ENCODE measurements at regions not wholly inside any gene's neighbourhood (a gene's known extent, or its start where the extent isn't known, plus 50 kb on each side); places are given as distances from the start of the nearest gene placed in this dataset.

DNA sequence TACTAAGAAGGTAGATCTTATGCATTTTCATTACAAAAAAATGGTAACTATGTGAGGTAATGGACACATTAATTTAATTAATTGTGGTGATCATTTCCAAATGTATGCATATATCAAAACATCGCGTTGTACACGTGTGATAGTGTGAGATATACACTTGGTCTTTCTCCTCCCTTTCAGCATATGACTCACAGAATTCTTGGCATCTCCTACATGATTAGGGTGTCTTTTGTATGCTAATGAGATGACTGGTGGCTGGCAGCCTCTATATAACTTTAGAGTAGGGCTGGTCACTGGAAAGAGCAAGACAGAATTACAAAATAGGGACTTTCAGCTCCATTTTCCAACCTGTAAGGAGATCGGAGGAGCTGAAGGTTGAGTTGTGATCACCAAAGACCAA is 1167.6 kb downstream of the CDH12 start:
- Histone ChIP-seq H3K27me3 (ENCODE audit: control insufficient read depth in 1 of 2, insufficient read depth in 2 of 2, low read length in 2 of 2) (no peaks in the 10 kb centered on the region), H3K9me3 (ENCODE audit: control insufficient read depth in 1 of 2, insufficient read depth in 1 of 2, low read length in 2 of 2) (no peaks in the 10 kb centered on the region), H3K4me3 (ENCODE audit: low read length) (no peak overlapping the region), H3K4me1 (ENCODE audit: insufficient read depth, low read length) (no peaks in the 10 kb centered on the region), H3K27ac (ENCODE audit: low read depth in 1 of 2, low read length in 2 of 2) (no peak overlapping the region), H3K36me3 (ENCODE audit: insufficient read depth, low read length) (no peaks in the 10 kb centered on the region)
- ATAC-seq (ENCODE audit: poor library complexity) (no peak), DNase-seq (no peak)
- Mint-ChIP-seq H3K4me3 (no peak overlapping the region), H3K9me3 (peaks cover 6% of the 10 kb centered on the region), H3K27me3 (no peaks in the 10 kb centered on the region), H3K4me1 (ENCODE audit: low read depth) (no peaks in the 10 kb centered on the region), H3K36me3 (ENCODE audit: low read depth) (no peaks in the 10 kb centered on the region), H3K27ac (no peak overlapping the region)
- ChIA-PET CTCF (no interaction called here), POLR2A (no interaction called here)
- intact Hi-C loops (cut with DNase I, micrococcal nuclease): no loop called here
- TF ChIP-seq, protein P1, sequence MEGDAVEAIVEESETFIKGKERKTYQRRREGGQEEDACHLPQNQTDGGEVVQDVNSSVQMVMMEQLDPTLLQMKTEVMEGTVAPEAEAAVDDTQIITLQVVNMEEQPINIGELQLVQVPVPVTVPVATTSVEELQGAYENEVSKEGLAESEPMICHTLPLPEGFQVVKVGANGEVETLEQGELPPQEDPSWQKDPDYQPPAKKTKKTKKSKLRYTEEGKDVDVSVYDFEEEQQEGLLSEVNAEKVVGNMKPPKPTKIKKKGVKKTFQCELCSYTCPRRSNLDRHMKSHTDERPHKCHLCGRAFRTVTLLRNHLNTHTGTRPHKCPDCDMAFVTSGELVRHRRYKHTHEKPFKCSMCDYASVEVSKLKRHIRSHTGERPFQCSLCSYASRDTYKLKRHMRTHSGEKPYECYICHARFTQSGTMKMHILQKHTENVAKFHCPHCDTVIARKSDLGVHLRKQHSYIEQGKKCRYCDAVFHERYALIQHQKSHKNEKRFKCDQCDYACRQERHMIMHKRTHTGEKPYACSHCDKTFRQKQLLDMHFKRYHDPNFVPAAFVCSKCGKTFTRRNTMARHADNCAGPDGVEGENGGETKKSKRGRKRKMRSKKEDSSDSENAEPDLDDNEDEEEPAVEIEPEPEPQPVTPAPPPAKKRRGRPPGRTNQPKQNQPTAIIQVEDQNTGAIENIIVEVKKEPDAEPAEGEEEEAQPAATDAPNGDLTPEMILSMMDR (IDR thresholded peaks at IDR 0.05): no peak

GRCh38 chr5:21684992-21685391 is 1168.2 kb downstream of the CDH12 start:
- Mint-ChIP-seq H3K27ac (no peak overlapping the region), H3K4me3 (no peak overlapping the region), H3K4me1 (ENCODE audit: low read depth) (no peaks in the 10 kb centered on the region), H3K27me3 (no peaks in the 10 kb centered on the region), H3K9me3 (peaks cover 6% of the 10 kb centered on the region), H3K36me3 (ENCODE audit: low read depth) (no peaks in the 10 kb centered on the region)
- Histone ChIP-seq H3K4me3 (ENCODE audit: low read length) (no peak overlapping the region), H3K4me1 (ENCODE audit: insufficient read depth, low read length) (no peaks in the 10 kb centered on the region), H3K27me3 (ENCODE audit: control insufficient read depth in 1 of 2, insufficient read depth in 2 of 2, low read length in 2 of 2) (no peaks in the 10 kb centered on the region), H3K36me3 (ENCODE audit: insufficient read depth, low read length) (no peaks in the 10 kb centered on the region), H3K27ac (ENCODE audit: low read depth in 1 of 2, low read length in 2 of 2) (no peak overlapping the region), H3K9me3 (ENCODE audit: control insufficient read depth in 1 of 2, insufficient read depth in 1 of 2, low read length in 2 of 2) (no peaks in the 10 kb centered on the region)
- TF ChIP-seq, protein P1 (IDR thresholded peaks at IDR 0.05): no peak
- intact Hi-C loops (cut with DNase I, micrococcal nuclease): no loop called here
- ChIA-PET CTCF (no interaction called here), POLR2A (no interaction called here)
- no peak for ATAC-seq (ENCODE audit: poor library complexity)
- DNase-seq: no peak

GRCh38 chr5:21681911-21682310 is 1171.2 kb downstream of the CDH12 start:
- H3K27ac ChIP-seq (ENCODE audit: low read depth in 1 of 2, low read length in 2 of 2): no peak overlapping the region
- Mint-ChIP-seq H3K9me3 (peaks cover 6% of the 10 kb centered on the region), H3K36me3 (ENCODE audit: low read depth) (no peaks in the 10 kb centered on the region), H3K4me1 (ENCODE audit: low read depth) (no peaks in the 10 kb centered on the region), H3K27ac (no peak overlapping the region), H3K27me3 (no peaks in the 10 kb centered on the region), H3K4me3 (no peak overlapping the region)
- no peak overlapping the region for H3K4me3 ChIP-seq (ENCODE audit: low read length)
- H3K9me3 ChIP-seq (ENCODE audit: control insufficient read depth in 1 of 2, insufficient read depth in 1 of 2, low read length in 2 of 2): no peaks in the 10 kb centered on the region
- H3K4me1 ChIP-seq (ENCODE audit: insufficient read depth, low read length): no peaks in the 10 kb centered on the region
- H3K27me3 ChIP-seq (ENCODE audit: control insufficient read depth in 1 of 2, insufficient read depth in 2 of 2, low read length in 2 of 2): no peaks in the 10 kb centered on the region
- intact Hi-C loops (cut with DNase I, micrococcal nuclease): no loop called here
- no peak for ATAC-seq (ENCODE audit: poor library complexity)
- CTCF ChIA-PET: no interaction called here
- POLR2A ChIA-PET: no interaction called here
- DNase-seq: no peak
- TF ChIP-seq, protein P1 (IDR thresholded peaks at IDR 0.05): no peak
- H3K36me3 ChIP-seq (ENCODE audit: insufficient read depth, low read length): no peaks in the 10 kb centered on the region
